Kidney (tissue), 13 donors: ENCODE measurements at regions not wholly inside any gene's neighbourhood (a gene's known extent, or its start where the extent isn't known, plus 50 kb on each side); places are given as distances from the start of the nearest gene placed in this dataset.

Source experiments
- DNase-seq, 5 donors: peaks; one replicate each; pipeline ENCODE4 v3.0.0-alpha.2; 2013 to 2020
- FAIRE-seq: peaks from 2 replicates; lab custom pipeline; 2012; peaks lifted over from hg19 to GRCh38; lab: Jason Lieb, UNC
- H3K27ac ChIP-seq, 2 donors: one replicate each; pipeline ENCODE4 v1.7.0; 2013; ENCODE audit warnings: low read depth in 2 of 2, low read length in 2 of 2, inconsistent platforms in 1 of 2
- H3K27me3 ChIP-seq: one replicate; pipeline ENCODE4 v1.7.1; 2013; ENCODE audit warnings: low read length, inconsistent platforms; ENCODE audit not compliant: control insufficient read depth, insufficient read depth
- H3K36me3 ChIP-seq, 3 donors: one replicate each; pipeline versions ENCODE4 v1.7.0 to v1.7.1; 2013; ENCODE audit warnings: low read length in 3 of 3, control low read depth in 1 of 3, inconsistent platforms in 1 of 3; ENCODE audit not compliant: insufficient read depth in 3 of 3, control insufficient read depth in 2 of 3
- H3K4me1 ChIP-seq, 3 donors: one replicate each; pipeline versions ENCODE4 v1.7.0 to v1.7.1; 2013; ENCODE audit warnings: low read length in 3 of 3, inconsistent platforms in 1 of 3, low read depth in 1 of 3; ENCODE audit not compliant: control insufficient read depth in 2 of 3, insufficient read depth in 2 of 3
- H3K4me3 ChIP-seq, 3 donors: one replicate each; pipeline versions ENCODE4 v1.7.0 to v1.8.1; 2013; ENCODE audit warnings: low read length in 3 of 3, control low read depth in 1 of 3, inconsistent platforms in 1 of 3
- H3K9ac ChIP-seq, 3 donors: one replicate each; pipeline versions ENCODE4 v1.7.0 to v1.7.1; 2013; ENCODE audit warnings: low read length in 3 of 3, control low read depth in 1 of 3, inconsistent platforms in 1 of 3
- H3K9me3 ChIP-seq, 3 donors: one replicate each; pipeline versions ENCODE4 v1.7.0 to v1.7.1; 2013; ENCODE audit warnings: low read length in 3 of 3, control low read depth in 1 of 3, inconsistent platforms in 1 of 3; ENCODE audit not compliant: control insufficient read depth in 2 of 3, insufficient read depth in 1 of 3
- CTCF ChIP-seq: IDR thresholded peaks from 3 replicates; pipeline ENCODE4 v1.5.1; 2012; ENCODE audit warnings: mild to moderate bottlenecking, moderate library complexity, borderline replicate concordance; ENCODE audit not compliant: insufficient read depth; ENCODE audit errors: extremely low read depth
- intact Hi-C: fragments of 100-400 bp; cut with DNase I; formaldehyde crosslinking; loops from one replicate; pipeline ENCODE4 v1.11.1; 2022
- donor health status: control.
- donor health status: control.
- donor health status: control.
- donor health status: control.
- donor health status: control.
- donor health status: DM: yes; HTN: yes; CAD: no.
- donor health status: Normal renal cell carcinoma (clear cell type).

DNA sequence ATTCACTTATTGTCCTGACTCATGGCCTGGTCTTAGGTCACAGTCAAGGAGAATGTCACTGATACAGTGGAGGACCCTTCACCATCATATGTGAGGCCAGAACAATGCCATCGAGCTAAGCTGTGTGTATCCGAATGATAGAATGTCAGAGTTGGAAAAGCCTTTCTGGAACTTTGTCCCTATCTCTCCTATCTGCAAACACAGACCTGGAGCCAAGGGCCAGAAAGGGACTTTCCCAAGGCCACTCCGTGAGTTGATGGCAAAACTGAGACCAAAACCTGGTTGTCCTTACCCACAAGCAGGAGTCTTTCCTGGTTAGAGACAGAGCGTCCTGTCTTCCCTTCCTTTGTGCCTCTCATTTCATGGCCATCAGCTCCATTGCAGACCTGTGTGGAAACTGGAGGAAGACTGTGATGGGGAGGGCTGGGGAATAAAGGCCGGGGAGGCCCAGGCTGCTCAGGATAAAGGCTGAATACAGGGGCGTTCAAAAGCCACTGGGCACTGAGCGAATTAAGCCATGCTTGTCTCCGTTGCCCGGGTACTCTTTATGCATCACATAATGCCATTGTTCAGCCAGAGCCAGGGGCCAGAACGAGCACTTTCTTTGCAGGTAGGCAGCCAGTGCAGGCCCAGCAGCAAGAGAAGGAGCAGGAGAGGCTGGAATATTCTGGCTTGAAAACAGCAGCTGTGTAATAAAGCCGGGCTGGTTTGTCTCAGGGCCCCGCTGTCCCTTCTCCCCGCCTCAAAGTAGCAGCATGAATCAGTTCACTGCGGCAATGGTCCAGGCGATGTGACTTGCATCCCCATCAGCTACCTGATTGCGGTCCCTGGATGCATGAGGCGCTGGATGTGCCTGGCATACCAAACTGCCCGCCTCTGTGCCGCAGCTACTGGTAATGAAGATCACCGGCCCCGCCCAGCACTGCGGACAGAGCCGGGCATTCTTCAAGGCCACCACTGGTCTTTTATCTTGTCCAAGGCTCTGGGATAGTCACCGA, 143.0 kb downstream of the RPS24 start:
- DNase-seq = no peak
- no peak overlapping the region for H3K4me3 ChIP-seq
- no peak overlapping the region for H3K27ac ChIP-seq
- intact Hi-C loops = no loop called here
- no peaks in the 10 kb centered on the region for H3K36me3 ChIP-seq
- H3K9ac ChIP-seq = no peak overlapping the region
- FAIRE-seq = no peak
- no peaks in the 10 kb centered on the region for H3K4me1 ChIP-seq
- H3K9me3 ChIP-seq = no peaks in the 10 kb centered on the region
- no peak for TF ChIP-seq CTCF
- H3K27me3 ChIP-seq = no peaks in the 10 kb centered on the region

DNA sequence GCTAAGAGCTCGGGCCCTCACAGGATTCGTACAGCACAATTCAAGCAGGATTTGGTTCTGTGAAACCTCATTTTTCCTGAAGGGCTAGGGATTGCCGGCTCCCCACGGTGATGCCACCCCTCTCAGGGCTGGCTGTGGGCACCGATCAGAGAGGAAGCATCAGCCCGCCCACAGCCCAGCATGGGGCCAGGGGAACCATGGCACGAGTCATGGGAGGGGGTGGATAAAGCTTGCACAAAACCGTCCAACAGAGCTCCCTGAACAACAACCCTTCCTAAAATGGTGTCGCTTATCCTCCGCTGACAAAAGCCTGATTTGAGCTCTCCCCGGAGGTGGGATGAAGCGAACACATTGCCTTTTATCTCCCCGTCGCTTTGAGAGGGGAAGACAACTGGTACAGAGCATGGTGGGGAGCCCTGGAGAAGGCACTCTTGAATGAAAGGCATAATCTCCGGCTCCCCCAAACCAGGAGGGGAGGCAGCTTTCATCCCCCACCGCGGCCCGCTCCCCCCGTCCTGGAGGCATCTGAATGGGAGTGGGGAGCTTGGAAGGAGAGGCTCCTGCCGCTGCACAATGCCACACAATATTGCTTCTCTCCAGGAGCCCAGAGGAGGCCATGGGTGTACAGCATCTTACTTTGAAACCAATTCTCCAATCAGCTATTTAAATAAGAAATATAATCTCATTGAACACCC, 144.0 kb downstream of the RPS24 start:
- Histone ChIP-seq H3K4me1 (no peaks in the 10 kb centered on the region), H3K27ac (no peak overlapping the region), H3K36me3 (no peaks in the 10 kb centered on the region), H3K9me3 (no peaks in the 10 kb centered on the region), H3K4me3 (no peak overlapping the region), H3K9ac (no peak overlapping the region), H3K27me3 (no peaks in the 10 kb centered on the region)
- intact Hi-C loops = no loop called here
- TF ChIP-seq CTCF = no peak
- DNase-seq (no peak), FAIRE-seq (no peak)

- no peaks in the 10 kb centered on the region for H3K36me3 ChIP-seq
- no peak for FAIRE-seq
- no peak for DNase-seq
- no peaks in the 10 kb centered on the region for H3K9me3 ChIP-seq
- no peak overlapping the region for H3K27ac ChIP-seq
- H3K9ac ChIP-seq = no peak overlapping the region
- H3K27me3 ChIP-seq = no peaks in the 10 kb centered on the region
- TF ChIP-seq CTCF = no peak
- intact Hi-C loops = no loop called here
- H3K4me3 ChIP-seq = no peak overlapping the region
- no peaks in the 10 kb centered on the region for H3K4me1 ChIP-seq
These were observed 144.7 kb downstream of the RPS24 start for GRCh38 chr10:78178397-78178796.
